Neural cell (in vitro differentiated cells): ENCODE measurements at regions not wholly inside any gene's neighbourhood (a gene's known extent, or its start where the extent isn't known, plus 50 kb on each side); places are given as distances from the start of the nearest gene placed in this dataset.

Source experiments
- H2AFZ ChIP-seq: fragments of 200-600, 300-800 bp; sonication (generic), shearing (Covaris generic); 2 replicates; pipeline ENCODE4 v1.6.0; 2014; ENCODE audit warnings: low read depth, mild to moderate bottlenecking, antibody characterized with exemption, low read length, moderate library complexity
- H3F3A ChIP-seq: fragments of 200-600 bp; shearing (Covaris generic); 2 replicates; pipeline ENCODE4 v1.6.1; 2016; ENCODE audit warnings: mild to moderate bottlenecking, moderate library complexity, mixed read lengths, antibody characterized with exemption, low read length; ENCODE audit not compliant: insufficient read depth, poor library complexity, severe bottlenecking
- H3K27ac ChIP-seq: fragments of 200-600, 300-800 bp; sonication (generic), shearing (Covaris generic); 2 replicates; pipeline ENCODE4 v1.5.1; 2014; ENCODE audit warnings: mild to moderate bottlenecking, low read length, moderate library complexity
- H3K27me3 ChIP-seq: fragments of 300-800, 200-600 bp; sonication (generic), shearing (Covaris generic); 2 replicates; pipeline ENCODE4 v1.6.0; 2014; ENCODE audit warnings: mild to moderate bottlenecking, low read depth, low read length, moderate library complexity; ENCODE audit not compliant: insufficient read depth
- H3K36me3 ChIP-seq: fragments of 300-800, 200-600 bp; sonication (generic), shearing (Covaris generic); 2 replicates; pipeline ENCODE4 v1.5.1; 2014; ENCODE audit warnings: mild to moderate bottlenecking, antibody characterized with exemption, low read length, moderate library complexity; ENCODE audit not compliant: insufficient read depth
- H3K4me2 ChIP-seq: fragments of 300-800, 200-600 bp; sonication (generic), shearing (Covaris generic); 2 replicates; pipeline ENCODE4 v1.6.0; 2014; ENCODE audit warnings: mild to moderate bottlenecking, low read length
- H3K4me3 ChIP-seq: fragments of 300-800, 200-600 bp; sonication (generic), shearing (Covaris generic); 2 replicates; pipeline ENCODE4 v1.5.1; 2014; ENCODE audit warnings: mild to moderate bottlenecking, low read length, moderate library complexity
- H3K79me2 ChIP-seq: fragments of 200-600 bp; shearing (Covaris generic); replicated peaks from 2 replicates; pipeline ENCODE4 v1.6.0; 2014; ENCODE audit warnings: mild to moderate bottlenecking, low read length, moderate library complexity; ENCODE audit not compliant: insufficient read depth
- H3K9ac ChIP-seq: fragments of 300-800, 200-600 bp; sonication (generic), shearing (Covaris generic); 2 replicates; pipeline ENCODE4 v1.6.1; 2016; ENCODE audit warnings: mild to moderate bottlenecking, low read length, mixed read lengths
- H3K9me2 ChIP-seq: fragments of 200-600 bp; shearing (Covaris generic); 2 replicates; pipeline ENCODE4 v1.6.1; 2016; ENCODE audit warnings: mild to moderate bottlenecking, low read length, mixed read lengths; ENCODE audit not compliant: insufficient read depth
- H3K9me3 ChIP-seq: fragments of 200-600, 300-800 bp; sonication (generic), shearing (Covaris generic); 2 replicates; pipeline ENCODE4 v1.6.1; 2016; ENCODE audit warnings: mild to moderate bottlenecking, mixed run types, low read length, moderate library complexity, mixed read lengths
- H4K20me1 ChIP-seq: fragments of 200-600 bp; shearing (Covaris generic); 2 replicates; pipeline ENCODE4 v1.6.1; 2016; ENCODE audit warnings: mild to moderate bottlenecking, mixed run types; ENCODE audit not compliant: insufficient read depth
- EP300 ChIP-seq: fragments of 450-650 bp; conservative IDR thresholded peaks from 2 replicates; pipeline ENCODE4 v1.6.1; 2014; ENCODE audit warnings: antibody characterized with exemption, mild to moderate bottlenecking, moderate library complexity; ENCODE audit not compliant: poor library complexity, severe bottlenecking
- EZH2 ChIP-seq: fragments of 200-600, 300-800 bp; shearing (Covaris generic), sonication (generic); IDR thresholded peaks from 2 replicates; pipeline ENCODE4 v1.6.1; 2014; ENCODE audit warnings: antibody characterized with exemption, low read length, borderline replicate concordance, mild to moderate bottlenecking; ENCODE audit not compliant: insufficient read depth, poor library complexity, severe bottlenecking
- MXI1 ChIP-seq: fragments of 450-650 bp; conservative IDR thresholded peaks from 2 replicates; pipeline ENCODE4 v1.6.1; 2014; ENCODE audit warnings: antibody characterized with exemption, mild to moderate bottlenecking; ENCODE audit not compliant: poor library complexity, severe bottlenecking
- POLR2AphosphoS5 ChIP-seq: IDR thresholded peaks from 2 replicates; pipeline ENCODE4 v1.6.1; 2012
- RAD21 ChIP-seq: fragments of 450-650 bp; conservative IDR thresholded peaks from 2 replicates; pipeline ENCODE4 v1.6.1; 2014; ENCODE audit warnings: antibody characterized with exemption, mild to moderate bottlenecking, moderate library complexity
- SMC3 ChIP-seq: fragments of 450-650 bp; conservative IDR thresholded peaks from 2 replicates; pipeline ENCODE4 v1.6.1; 2014; ENCODE audit warnings: antibody characterized with exemption, mild to moderate bottlenecking, moderate library complexity; ENCODE audit not compliant: poor library complexity
- TAF1 ChIP-seq: IDR thresholded peaks from 2 replicates; pipeline ENCODE4 v1.6.1; 2012; ENCODE audit warnings: low read depth
- TF ChIP-seq, protein P1 (sequence below): IDR thresholded peaks from 2 replicates; pipeline ENCODE4 v1.6.1; 2012; ENCODE audit warnings: borderline replicate concordance
- TF ChIP-seq, protein P2 (sequence below): fragments of 450-650 bp; IDR thresholded peaks from 2 replicates; pipeline ENCODE4 v1.5.1; 2014; ENCODE audit warnings: antibody characterized with exemption, mild to moderate bottlenecking, moderate library complexity; ENCODE audit not compliant: poor library complexity, severe bottlenecking

DNA sequence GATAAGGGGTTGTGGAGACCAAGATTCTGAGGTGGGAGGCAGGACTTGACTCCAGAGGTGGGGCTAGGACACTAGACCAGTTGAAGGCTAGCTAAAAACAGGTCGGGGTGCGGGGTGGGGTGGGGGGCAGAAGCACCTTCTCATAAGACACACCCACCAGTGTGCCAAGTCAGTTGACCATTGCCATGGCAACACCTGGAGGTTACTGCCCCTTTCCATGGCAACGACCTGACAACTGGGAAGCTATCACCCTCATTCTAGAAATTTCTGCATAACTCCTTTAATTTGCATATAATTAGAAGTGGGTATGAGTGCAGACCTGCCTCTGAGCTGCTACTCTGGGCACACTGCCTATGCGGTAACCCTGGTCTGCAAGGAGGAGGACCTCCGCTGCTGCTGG lies 53.9 kb upstream of the ALOX12 start:
- Histone ChIP-seq H3K9me3 (no peaks in the 10 kb centered on the region), H3K9me2 (no peaks in the 10 kb centered on the region), H2AFZ (no peak overlapping the region), H3K36me3 (no peaks in the 10 kb centered on the region), H3K4me2 (no peak overlapping the region), H3K9ac (no peak overlapping the region), H3K27ac (no peak overlapping the region), H3F3A (no peaks in the 10 kb centered on the region), H4K20me1 (no peaks in the 10 kb centered on the region), H3K4me3 (no peak overlapping the region), H3K27me3 (no peaks in the 10 kb centered on the region), H3K79me2 (no peaks in the 10 kb centered on the region)
- TF ChIP-seq, protein P1, sequence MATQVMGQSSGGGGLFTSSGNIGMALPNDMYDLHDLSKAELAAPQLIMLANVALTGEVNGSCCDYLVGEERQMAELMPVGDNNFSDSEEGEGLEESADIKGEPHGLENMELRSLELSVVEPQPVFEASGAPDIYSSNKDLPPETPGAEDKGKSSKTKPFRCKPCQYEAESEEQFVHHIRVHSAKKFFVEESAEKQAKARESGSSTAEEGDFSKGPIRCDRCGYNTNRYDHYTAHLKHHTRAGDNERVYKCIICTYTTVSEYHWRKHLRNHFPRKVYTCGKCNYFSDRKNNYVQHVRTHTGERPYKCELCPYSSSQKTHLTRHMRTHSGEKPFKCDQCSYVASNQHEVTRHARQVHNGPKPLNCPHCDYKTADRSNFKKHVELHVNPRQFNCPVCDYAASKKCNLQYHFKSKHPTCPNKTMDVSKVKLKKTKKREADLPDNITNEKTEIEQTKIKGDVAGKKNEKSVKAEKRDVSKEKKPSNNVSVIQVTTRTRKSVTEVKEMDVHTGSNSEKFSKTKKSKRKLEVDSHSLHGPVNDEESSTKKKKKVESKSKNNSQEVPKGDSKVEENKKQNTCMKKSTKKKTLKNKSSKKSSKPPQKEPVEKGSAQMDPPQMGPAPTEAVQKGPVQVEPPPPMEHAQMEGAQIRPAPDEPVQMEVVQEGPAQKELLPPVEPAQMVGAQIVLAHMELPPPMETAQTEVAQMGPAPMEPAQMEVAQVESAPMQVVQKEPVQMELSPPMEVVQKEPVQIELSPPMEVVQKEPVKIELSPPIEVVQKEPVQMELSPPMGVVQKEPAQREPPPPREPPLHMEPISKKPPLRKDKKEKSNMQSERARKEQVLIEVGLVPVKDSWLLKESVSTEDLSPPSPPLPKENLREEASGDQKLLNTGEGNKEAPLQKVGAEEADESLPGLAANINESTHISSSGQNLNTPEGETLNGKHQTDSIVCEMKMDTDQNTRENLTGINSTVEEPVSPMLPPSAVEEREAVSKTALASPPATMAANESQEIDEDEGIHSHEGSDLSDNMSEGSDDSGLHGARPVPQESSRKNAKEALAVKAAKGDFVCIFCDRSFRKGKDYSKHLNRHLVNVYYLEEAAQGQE, result no peak
- no peak for TF ChIP-seq EP300
- TF ChIP-seq SMC3, result no peak
- TF ChIP-seq EZH2, result no peak
- TF ChIP-seq, protein P2, sequence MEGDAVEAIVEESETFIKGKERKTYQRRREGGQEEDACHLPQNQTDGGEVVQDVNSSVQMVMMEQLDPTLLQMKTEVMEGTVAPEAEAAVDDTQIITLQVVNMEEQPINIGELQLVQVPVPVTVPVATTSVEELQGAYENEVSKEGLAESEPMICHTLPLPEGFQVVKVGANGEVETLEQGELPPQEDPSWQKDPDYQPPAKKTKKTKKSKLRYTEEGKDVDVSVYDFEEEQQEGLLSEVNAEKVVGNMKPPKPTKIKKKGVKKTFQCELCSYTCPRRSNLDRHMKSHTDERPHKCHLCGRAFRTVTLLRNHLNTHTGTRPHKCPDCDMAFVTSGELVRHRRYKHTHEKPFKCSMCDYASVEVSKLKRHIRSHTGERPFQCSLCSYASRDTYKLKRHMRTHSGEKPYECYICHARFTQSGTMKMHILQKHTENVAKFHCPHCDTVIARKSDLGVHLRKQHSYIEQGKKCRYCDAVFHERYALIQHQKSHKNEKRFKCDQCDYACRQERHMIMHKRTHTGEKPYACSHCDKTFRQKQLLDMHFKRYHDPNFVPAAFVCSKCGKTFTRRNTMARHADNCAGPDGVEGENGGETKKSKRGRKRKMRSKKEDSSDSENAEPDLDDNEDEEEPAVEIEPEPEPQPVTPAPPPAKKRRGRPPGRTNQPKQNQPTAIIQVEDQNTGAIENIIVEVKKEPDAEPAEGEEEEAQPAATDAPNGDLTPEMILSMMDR, result no peak
- no peak for TF ChIP-seq MXI1
- TF ChIP-seq RAD21, result no peak
- no peak for TF ChIP-seq POLR2AphosphoS5
- no peak for TF ChIP-seq TAF1

DNA sequence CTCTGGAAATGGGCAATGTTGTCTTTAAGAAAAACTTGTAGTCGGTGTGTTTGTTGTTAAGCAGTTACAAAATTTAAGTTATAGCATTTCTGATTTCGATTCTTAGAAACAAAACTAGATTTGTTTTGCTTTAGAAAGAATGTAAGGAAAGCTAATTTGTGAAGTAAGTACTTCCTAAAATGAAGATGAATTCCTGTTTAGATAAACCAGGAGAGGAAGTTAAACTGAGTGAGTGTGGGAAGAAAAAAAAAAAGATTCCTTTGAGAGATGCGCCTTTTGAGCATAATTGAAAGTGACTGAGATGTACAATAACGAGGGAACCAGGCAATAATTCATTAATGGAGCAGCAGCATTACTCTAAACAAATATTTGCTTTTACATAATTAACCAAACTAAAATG lies 52.4 kb upstream of the ALOX12 start:
- no peaks in the 10 kb centered on the region for H3F3A ChIP-seq
- H3K27ac ChIP-seq, result no peak overlapping the region
- H3K9me2 ChIP-seq, result no peaks in the 10 kb centered on the region
- H3K36me3 ChIP-seq, result no peaks in the 10 kb centered on the region
- no peak overlapping the region for H2AFZ ChIP-seq
- H3K9ac ChIP-seq, result no peak overlapping the region
- H3K4me3 ChIP-seq, result no peak overlapping the region
- no peaks in the 10 kb centered on the region for H4K20me1 ChIP-seq
- no peaks in the 10 kb centered on the region for H3K9me3 ChIP-seq
- H3K27me3 ChIP-seq, result no peaks in the 10 kb centered on the region
- TF ChIP-seq SMC3, result no peak
- TF ChIP-seq EZH2, result no peak
- TF ChIP-seq MXI1, result no peak
- no peak for TF ChIP-seq RAD21
- no peak for TF ChIP-seq EP300
- TF ChIP-seq, protein P1, result no peak
- TF ChIP-seq, protein P2, result no peak
- no peak for TF ChIP-seq POLR2AphosphoS5
- no peak for TF ChIP-seq TAF1
- H3K79me2 ChIP-seq, result no peaks in the 10 kb centered on the region
- H3K4me2 ChIP-seq, result no peak overlapping the region
